Activated T-helper 17 cell treated with anti-CD3 and anti-CD28 coated beads, Interleukin-2, amount 50 U/mL, for 72 hours (primary cell): ENCODE measurements at regions not wholly inside any gene's neighbourhood (a gene's known extent, or its start where the extent isn't known, plus 50 kb on each side); places are given as distances from the start of the nearest gene placed in this dataset.
"Not testable (repeated sequence)": the region's sequence is repeated elsewhere in the genome, so short reads cannot be mapped to it uniquely, and the experiment has no call there.

Experiments used
- ATAC-seq: fragments of 150-1000 bp; cut with Tn5 transposase; replicated peaks from 2 replicates; pipeline ENCODE4 v1.10.0; 2021; ENCODE audit warnings: mild to moderate bottlenecking, moderate library complexity
- H3K27ac Mint-ChIP-seq: one replicate; pipeline ENCODE4 v1.8.0; 2022; ENCODE audit warnings: mixed read lengths
- H3K27me3 Mint-ChIP-seq: one replicate; pipeline ENCODE4 v1.8.0; 2022; ENCODE audit warnings: mixed read lengths
- H3K36me3 Mint-ChIP-seq: one replicate; pipeline ENCODE4 v1.8.0; 2022; ENCODE audit warnings: low read depth, mild to moderate bottlenecking, mixed read lengths
- H3K4me1 Mint-ChIP-seq: one replicate; pipeline ENCODE4 v1.8.0; 2022; ENCODE audit warnings: mixed read lengths
- H3K4me3 Mint-ChIP-seq: one replicate; pipeline ENCODE4 v1.8.0; 2022; ENCODE audit warnings: mild to moderate bottlenecking, mixed read lengths
- H3K9me3 Mint-ChIP-seq: one replicate; pipeline ENCODE4 v1.8.0; 2022; ENCODE audit warnings: mixed read lengths

DNA sequence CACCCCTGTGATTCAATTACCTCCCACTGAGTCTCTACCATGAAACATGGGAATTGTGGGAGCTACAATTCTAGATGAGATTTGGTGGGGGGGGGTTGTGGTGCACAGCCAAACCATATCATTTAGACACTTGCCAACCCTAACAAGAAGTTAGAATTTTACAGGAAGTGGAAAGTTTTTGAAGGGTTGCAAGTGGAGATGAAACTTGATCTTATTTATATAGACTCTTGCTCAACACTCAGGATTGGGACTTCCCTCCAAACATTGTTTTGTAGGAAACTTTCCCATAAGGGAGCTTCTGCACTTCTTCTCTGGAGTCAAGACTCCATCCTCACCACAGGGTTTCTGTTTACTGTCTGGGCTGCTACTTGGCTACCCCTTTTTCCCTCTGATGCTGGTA is 266.7 kb upstream of the CDH11 start:
- Mint-ChIP-seq H3K4me1 (no peaks in the 10 kb centered on the region), H3K27me3 (no peaks in the 10 kb centered on the region), H3K36me3 (no peaks in the 10 kb centered on the region), H3K9me3 (peaks cover 22% of the 10 kb centered on the region), H3K4me3 (no peak overlapping the region), H3K27ac (no peak overlapping the region)
- ATAC-seq: no peak

GRCh38 chr16:65386672-65387071 is 264.8 kb upstream of the CDH11 start:
- ATAC-seq: no peak
- Mint-ChIP-seq H3K27ac (no peak overlapping the region), H3K27me3 (no peaks in the 10 kb centered on the region), H3K4me3 (no peak overlapping the region), H3K36me3 (no peaks in the 10 kb centered on the region), H3K9me3 (peaks cover 32% of the 10 kb centered on the region), H3K4me1 (no peaks in the 10 kb centered on the region)

DNA sequence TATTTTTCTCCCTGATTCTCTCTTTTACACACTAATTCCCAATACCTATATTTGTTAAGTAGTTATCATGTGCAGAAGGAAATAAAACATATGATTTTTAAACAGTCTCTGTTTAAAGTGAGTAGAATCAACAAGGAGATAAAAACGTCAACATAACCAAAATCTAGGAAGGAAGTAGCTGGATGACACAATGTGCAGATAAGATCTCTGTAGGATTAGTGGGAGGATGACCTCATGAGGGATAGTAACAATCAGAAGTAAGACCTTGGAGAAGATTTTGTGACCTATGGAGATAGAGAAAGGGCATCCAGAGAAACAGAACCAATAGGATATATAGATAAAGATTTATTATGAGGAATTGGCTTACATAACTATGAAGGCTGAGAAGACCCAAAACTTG is 262.6 kb upstream of the CDH11 start:
- Mint-ChIP-seq H3K4me1 (no peaks in the 10 kb centered on the region), H3K27ac (no peak overlapping the region), H3K9me3 (peaks cover 35% of the 10 kb centered on the region), H3K36me3 (no peaks in the 10 kb centered on the region), H3K27me3 (no peaks in the 10 kb centered on the region), H3K4me3 (no peak overlapping the region)
- ATAC-seq: no peak

GRCh38 chr16:65377195-65377594 is 255.3 kb upstream of the CDH11 start:
- ATAC-seq: no peak
- no peak overlapping the region for H3K27ac Mint-ChIP-seq
- H3K9me3 Mint-ChIP-seq: peaks cover 11% of the 10 kb centered on the region
- H3K4me1 Mint-ChIP-seq: no peaks in the 10 kb centered on the region
- no peak overlapping the region for H3K4me3 Mint-ChIP-seq
- no peaks in the 10 kb centered on the region for H3K36me3 Mint-ChIP-seq
- no peaks in the 10 kb centered on the region for H3K27me3 Mint-ChIP-seq

DNA sequence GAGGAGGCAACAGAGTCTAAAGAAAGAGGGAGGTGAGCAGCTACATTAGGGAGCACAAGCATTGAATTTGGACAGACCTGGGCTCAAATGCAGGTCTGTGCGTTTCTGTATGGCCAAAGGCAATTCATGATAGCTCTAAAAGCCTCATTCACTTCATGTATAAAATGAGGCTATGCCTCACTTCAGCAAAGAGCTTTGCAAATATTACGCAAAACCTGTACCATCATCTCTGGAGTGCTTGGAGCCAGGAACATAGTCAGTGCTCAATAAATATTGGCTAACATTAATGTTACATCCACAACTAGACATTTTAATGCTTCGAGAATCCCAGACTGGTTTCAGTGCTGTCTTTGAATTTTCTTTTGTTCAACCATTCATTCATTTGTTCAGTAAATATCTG is 254.7 kb upstream of the CDH11 start:
- Mint-ChIP-seq H3K27me3 (no peaks in the 10 kb centered on the region), H3K36me3 (no peaks in the 10 kb centered on the region), H3K4me1 (no peaks in the 10 kb centered on the region), H3K4me3 (no peak overlapping the region), H3K9me3 (peaks cover 7% of the 10 kb centered on the region), H3K27ac (no peak overlapping the region)
- ATAC-seq: no peak

DNA sequence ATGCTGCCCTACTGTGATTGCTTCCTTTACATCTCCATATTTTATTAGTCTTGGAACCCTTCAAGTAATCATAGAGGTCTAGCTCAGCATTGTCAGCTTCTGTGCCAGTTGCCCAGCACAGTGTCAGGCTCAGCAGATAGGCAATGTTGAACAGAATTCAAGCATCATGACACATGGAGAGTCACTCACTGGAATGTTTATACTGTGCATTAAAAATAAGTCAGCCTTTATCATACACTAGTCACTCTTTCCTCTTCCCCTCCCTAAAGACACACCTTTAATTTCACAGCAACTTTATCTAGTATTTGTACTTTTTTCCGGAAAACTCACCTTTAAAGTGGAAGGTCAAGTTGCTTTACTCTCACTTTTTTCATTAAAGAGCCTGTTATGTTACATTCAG is 253.8 kb upstream of the CDH11 start:
- Mint-ChIP-seq H3K4me3 (no peak overlapping the region), H3K4me1 (no peaks in the 10 kb centered on the region), H3K27me3 (no peaks in the 10 kb centered on the region), H3K36me3 (no peaks in the 10 kb centered on the region), H3K9me3 (peaks cover 3% of the 10 kb centered on the region), H3K27ac (no peak overlapping the region)
- no peak for ATAC-seq

DNA sequence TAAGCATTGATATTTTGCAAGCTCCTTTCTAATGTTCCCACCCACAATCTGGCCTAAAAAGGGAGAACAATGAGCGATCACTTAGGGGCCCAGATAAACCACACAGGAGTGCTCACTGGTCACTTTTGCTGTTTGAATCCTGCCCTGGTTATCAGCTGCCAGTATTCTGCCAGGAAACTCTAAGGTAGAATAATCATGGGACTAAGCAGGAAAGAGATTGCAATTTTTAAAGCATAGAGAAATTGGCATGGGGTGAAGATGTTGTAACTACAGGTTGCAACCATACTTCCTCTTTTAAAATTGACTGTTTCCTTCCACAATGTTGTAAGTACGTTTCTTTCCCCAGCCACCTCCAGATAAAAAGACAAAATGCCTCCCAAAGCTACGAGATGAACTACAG is 251.2 kb upstream of the CDH11 start:
- Mint-ChIP-seq H3K4me3 (no peak overlapping the region), H3K9me3 (peaks cover 3% of the 10 kb centered on the region), H3K27ac (no peak overlapping the region), H3K36me3 (no peaks in the 10 kb centered on the region), H3K27me3 (no peaks in the 10 kb centered on the region), H3K4me1 (no peaks in the 10 kb centered on the region)
- no peak for ATAC-seq

GRCh38 chr16:65372171-65372570 is 250.3 kb upstream of the CDH11 start:
- Mint-ChIP-seq H3K27ac (no peak overlapping the region), H3K4me3 (no peak overlapping the region), H3K4me1 (no peaks in the 10 kb centered on the region), H3K36me3 (no peaks in the 10 kb centered on the region), H3K9me3 (peaks cover 3% of the 10 kb centered on the region), H3K27me3 (no peaks in the 10 kb centered on the region)
- no peak for ATAC-seq

DNA sequence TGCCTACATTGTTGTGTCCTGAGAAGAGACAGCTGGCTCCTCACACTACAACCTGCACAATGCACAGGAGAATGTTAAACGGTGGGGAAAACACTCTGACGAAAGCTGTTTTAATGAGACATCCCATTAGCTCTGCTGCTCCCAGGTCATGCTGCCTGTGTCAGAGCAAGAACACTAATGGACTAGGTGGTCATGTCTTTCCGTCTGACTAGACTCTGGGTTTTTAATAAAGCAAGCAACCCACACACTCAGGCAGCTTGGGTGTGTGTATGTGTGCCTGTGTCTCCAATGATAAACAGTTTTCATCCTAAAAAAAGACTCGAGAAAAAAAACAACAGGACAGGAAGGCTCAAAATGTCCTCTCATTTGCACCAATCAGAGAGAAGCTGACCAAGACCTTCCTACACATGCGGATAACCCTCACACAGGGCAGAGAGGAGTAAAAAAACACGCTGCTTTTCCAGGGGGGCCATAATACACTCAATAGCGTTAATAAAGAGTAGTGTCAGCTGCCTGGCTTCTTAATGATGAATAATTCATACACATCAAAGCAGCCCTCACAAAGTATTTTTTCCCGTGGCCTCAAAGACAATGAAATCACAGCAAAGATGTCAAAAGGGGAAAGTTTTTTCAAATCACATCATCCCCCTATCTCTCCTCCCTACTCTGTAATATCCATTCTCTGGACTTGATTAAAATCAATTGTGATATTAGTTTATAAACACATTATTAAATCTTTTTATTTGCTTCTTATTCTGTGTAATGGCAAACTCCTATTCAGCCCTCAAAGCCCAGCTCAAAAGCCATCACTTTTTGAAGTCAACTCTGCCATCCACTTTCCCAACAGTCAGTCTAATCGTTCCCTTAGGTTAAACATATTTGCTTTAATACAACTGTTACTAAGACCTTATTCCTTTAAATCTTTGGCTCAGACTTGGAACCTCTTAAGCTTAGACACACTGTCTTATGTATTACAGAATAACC is 244.2 kb upstream of the CDH11 start:
- Mint-ChIP-seq H3K4me3 (no peak overlapping the region), H3K4me1 (no peaks in the 10 kb centered on the region), H3K9me3 (no peaks in the 10 kb centered on the region), H3K27me3 (no peaks in the 10 kb centered on the region), H3K27ac (no peak overlapping the region), H3K36me3 (no peaks in the 10 kb centered on the region)
- no peak for ATAC-seq

GRCh38 chr16:65356721-65357120 is 234.9 kb upstream of the CDH11 start:
- H3K4me3 Mint-ChIP-seq, H3K27me3 Mint-ChIP-seq, H3K27ac Mint-ChIP-seq, H3K4me1 Mint-ChIP-seq, ATAC-seq, H3K36me3 Mint-ChIP-seq: not testable (repeated sequence)
- peaks cover 24% of the 10 kb centered on the region for H3K9me3 Mint-ChIP-seq

DNA sequence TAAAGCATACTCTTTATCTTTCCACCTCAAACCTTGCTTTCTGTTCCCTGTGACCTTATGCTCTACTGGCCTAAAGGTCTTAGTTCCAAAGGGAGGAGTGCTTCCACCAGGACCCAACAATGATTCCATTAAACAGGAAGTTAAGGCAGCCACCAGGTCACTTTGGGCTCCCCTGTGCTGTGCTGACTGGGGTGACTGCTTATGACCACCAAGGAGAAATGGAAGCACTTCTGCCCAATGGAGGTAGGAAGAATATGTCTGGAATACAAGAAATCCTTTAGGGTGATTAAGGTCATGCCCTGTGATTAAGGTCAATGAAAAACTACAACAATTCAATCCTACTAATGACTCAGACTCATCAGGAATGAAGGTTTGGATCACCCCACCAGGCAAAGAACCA is 233.8 kb upstream of the CDH11 start:
- Mint-ChIP-seq H3K27me3 (no peaks in the 10 kb centered on the region), H3K4me3 (no peak overlapping the region), H3K36me3 (no peaks in the 10 kb centered on the region)

GRCh38 chr16:65353183-65353582 is 231.3 kb upstream of the CDH11 start:
- no peak for ATAC-seq
- Mint-ChIP-seq H3K4me3 (no peak overlapping the region), H3K27ac (no peak overlapping the region), H3K4me1 (no peaks in the 10 kb centered on the region), H3K27me3 (no peaks in the 10 kb centered on the region), H3K9me3 (peaks cover 28% of the 10 kb centered on the region), H3K36me3 (no peaks in the 10 kb centered on the region)

More for the DNA sequence above, 233.8 kb upstream of the CDH11 start:
- H3K9me3 Mint-ChIP-seq: peaks cover 25% of the 10 kb centered on the region
- H3K4me1 Mint-ChIP-seq: no peaks in the 10 kb centered on the region
- no peak overlapping the region for H3K27ac Mint-ChIP-seq
- no peak for ATAC-seq

GRCh38 chr16:65349626-65350025 is 227.8 kb upstream of the CDH11 start:
- H3K9me3 Mint-ChIP-seq: peaks cover 33% of the 10 kb centered on the region
- no peaks in the 10 kb centered on the region for H3K36me3 Mint-ChIP-seq
- no peak overlapping the region for H3K27ac Mint-ChIP-seq
- H3K4me1 Mint-ChIP-seq: no peaks in the 10 kb centered on the region
- H3K27me3 Mint-ChIP-seq: no peaks in the 10 kb centered on the region
- no peak for ATAC-seq
- H3K4me3 Mint-ChIP-seq: no peak overlapping the region

DNA sequence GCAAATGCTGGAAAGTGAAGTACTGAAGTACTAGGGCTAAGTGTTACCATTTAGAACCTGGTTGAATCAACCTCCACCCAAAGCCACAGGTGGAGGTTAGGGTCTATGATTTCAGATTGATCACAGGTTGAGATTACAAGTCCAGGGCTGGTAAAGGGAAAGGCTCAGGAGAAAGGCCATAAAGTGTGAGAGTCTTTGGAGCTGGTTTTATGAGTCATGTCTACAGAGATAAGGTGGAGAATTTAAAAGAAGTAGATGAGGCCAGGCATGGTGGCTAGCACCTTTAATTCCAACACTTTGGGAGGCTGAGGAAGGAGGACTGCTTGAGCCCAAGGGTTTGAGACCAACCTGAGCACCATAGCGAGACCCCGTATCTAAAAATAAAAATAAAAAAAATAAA is 221.7 kb upstream of the CDH11 start:
- no peaks in the 10 kb centered on the region for H3K36me3 Mint-ChIP-seq
- H3K9me3 Mint-ChIP-seq: peaks cover 23% of the 10 kb centered on the region
- H3K4me3 Mint-ChIP-seq: no peak overlapping the region
- H3K27ac Mint-ChIP-seq: no peak overlapping the region
- no peak for ATAC-seq
- no peaks in the 10 kb centered on the region for H3K4me1 Mint-ChIP-seq
- H3K27me3 Mint-ChIP-seq: no peaks in the 10 kb centered on the region

GRCh38 chr16:65342231-65342866 is 220.5 kb upstream of the CDH11 start:
- peaks cover 21% of the 10 kb centered on the region for H3K9me3 Mint-ChIP-seq

More at GRCh38 chr16:65342231-65342866, 220.5 kb upstream of the CDH11 start:
- no peaks in the 10 kb centered on the region for H3K36me3 Mint-ChIP-seq
- no peak overlapping the region for H3K27ac Mint-ChIP-seq
- no peak for ATAC-seq
- no peak overlapping the region for H3K4me3 Mint-ChIP-seq
- no peaks in the 10 kb centered on the region for H3K27me3 Mint-ChIP-seq
- H3K4me1 Mint-ChIP-seq: no peaks in the 10 kb centered on the region
